Tibial nerve (tissue), 4 donors: ENCODE measurements at regions not wholly inside any gene's neighbourhood (a gene's known extent, or its start where the extent isn't known, plus 50 kb on each side); places are given as distances from the start of the nearest gene placed in this dataset.

ENCODE experiments used
- DNase-seq, 2 donors: peaks; one replicate each; pipeline ENCODE4 v3.0.0-alpha.2; 2019; ENCODE audit warnings: low spot score in 2 of 2
- H3K27ac ChIP-seq, 4 donors: fragments of 200-600 bp; sonication (generic) in 3 of 4; one replicate each; pipeline ENCODE4 v1.5.1; 2017 to 2019; ENCODE audit warnings: mild to moderate bottlenecking in 1 of 4
- H3K27me3 ChIP-seq, 2 donors: fragments of 200-600 bp; sonication (generic) in 1 of 2; one replicate each; pipeline versions ENCODE4 v1.5.1 to v1.6.0; 2017 to 2019
- H3K36me3 ChIP-seq, 3 donors: fragments of 200-600 bp; sonication (generic); one replicate each; pipeline ENCODE4 v1.5.1; 2018 to 2019
- H3K4me1 ChIP-seq, 4 donors: fragments of 200-600 bp; sonication (generic) in 3 of 4; one replicate each; pipeline ENCODE4 v1.5.1; 2017 to 2019
- H3K4me3 ChIP-seq, 4 donors: fragments of 200-600 bp; sonication (generic) in 3 of 4; one replicate each; pipeline ENCODE4 v1.5.1; 2017 to 2019; ENCODE audit warnings: mild to moderate bottlenecking in 1 of 4, moderate library complexity in 1 of 4
- H3K9me3 ChIP-seq, 4 donors: fragments of 200-600 bp; sonication (generic) in 3 of 4; one replicate each; pipeline ENCODE4 v1.5.1; 2017 to 2019
- EP300 ChIP-seq, 2 donors: sonication (generic); formaldehyde crosslinking; IDR thresholded peaks; one replicate each; pipeline ENCODE4 v1.6.1; 2017; ENCODE audit warnings: antibody characterized with exemption in 2 of 2, mild to moderate bottlenecking in 1 of 2
- POLR2A ChIP-seq, 2 donors: fragments of 450-650 bp; IDR thresholded peaks; one replicate each; pipeline ENCODE4 v1.6.1; 2017; ENCODE audit warnings: antibody characterized with exemption in 2 of 2, mild to moderate bottlenecking in 2 of 2, moderate library complexity in 2 of 2
- WGBS, 2 donors: methylation state at CpG; one replicate each; pipeline ENCODE4 v1.1.5; 2018; 5-methylcytosine and 5-hydroxymethylcytosine counted together
- TF ChIP-seq, protein P1 (sequence below), 5 experiments: fragments of 200-600 bp in 3 of 5; fragments of 450-650 bp in 2 of 5; sonication (generic) in 3 of 5; IDR thresholded peaks; one replicate each; pipeline ENCODE4 v1.5.1; 2016 to 2019; ENCODE audit warnings: antibody characterized with exemption in 5 of 5, mild to moderate bottlenecking in 3 of 5, moderate library complexity in 2 of 5

DNA sequence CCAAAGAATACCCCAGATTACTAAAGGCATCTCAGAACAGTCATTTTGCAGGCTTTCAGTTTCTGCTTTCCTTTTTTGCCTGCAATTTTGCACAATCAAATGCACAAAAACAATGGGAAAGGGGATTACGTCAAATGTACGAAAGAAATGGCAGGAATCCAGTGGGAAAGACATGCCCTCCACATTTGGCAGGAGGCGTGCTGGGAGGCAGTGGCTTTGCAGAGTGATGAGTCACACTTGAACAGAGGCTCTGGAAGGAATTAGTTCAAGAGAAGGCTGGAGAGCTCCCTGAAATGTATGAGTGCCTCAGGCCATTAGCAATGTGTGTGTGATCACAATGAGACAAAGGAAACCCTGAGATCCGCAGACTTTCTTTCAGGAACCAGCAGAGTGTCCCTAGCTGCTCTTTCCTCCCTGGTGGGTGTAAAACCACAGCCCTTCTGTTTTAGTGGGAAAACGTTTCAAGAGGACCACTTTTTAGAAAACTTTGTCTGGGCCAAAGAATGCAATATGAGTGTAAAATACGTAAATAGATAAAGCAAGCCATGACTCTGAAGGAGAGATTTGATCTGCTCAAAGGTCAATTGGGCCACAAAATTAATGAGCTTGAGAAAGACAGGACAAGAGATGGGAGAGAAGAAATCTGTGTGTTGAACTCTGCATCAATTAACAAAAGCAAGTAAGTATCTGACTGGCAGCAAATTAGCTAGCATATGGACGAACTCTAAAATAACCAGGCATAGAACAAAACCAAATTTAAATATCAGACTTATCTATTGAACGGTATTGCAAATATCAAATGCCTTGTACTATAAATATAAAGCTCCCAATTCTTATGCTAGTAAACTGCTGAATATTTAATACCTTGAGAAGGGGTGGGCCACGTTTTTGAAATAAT, 155.4 kb upstream of the PDE3A start:
- Histone ChIP-seq H3K36me3 (no peaks in the 10 kb centered on the region), H3K27ac (peak overlapping the region in 3 of 4 donors; percentile 24 to 81 (median 76)), H3K4me1 (peaks cover 0 to 32% (median 17%) of the 10 kb centered on the region in 4 donors), H3K27me3 (no peaks in the 10 kb centered on the region), H3K9me3 (no peaks in the 10 kb centered on the region), H3K4me3 (no peak overlapping the region)
- no peak for TF ChIP-seq POLR2A (IDR thresholded peaks at IDR 0.05)
- TF ChIP-seq EP300 (IDR thresholded peaks at IDR 0.05) = peak; percentile 59 to 96
- DNase-seq = peak; percentile 69 to 89
- WGBS, 2 donors = 23 to 25% methylated on average over 9 of the region's 9 CpGs

DNA sequence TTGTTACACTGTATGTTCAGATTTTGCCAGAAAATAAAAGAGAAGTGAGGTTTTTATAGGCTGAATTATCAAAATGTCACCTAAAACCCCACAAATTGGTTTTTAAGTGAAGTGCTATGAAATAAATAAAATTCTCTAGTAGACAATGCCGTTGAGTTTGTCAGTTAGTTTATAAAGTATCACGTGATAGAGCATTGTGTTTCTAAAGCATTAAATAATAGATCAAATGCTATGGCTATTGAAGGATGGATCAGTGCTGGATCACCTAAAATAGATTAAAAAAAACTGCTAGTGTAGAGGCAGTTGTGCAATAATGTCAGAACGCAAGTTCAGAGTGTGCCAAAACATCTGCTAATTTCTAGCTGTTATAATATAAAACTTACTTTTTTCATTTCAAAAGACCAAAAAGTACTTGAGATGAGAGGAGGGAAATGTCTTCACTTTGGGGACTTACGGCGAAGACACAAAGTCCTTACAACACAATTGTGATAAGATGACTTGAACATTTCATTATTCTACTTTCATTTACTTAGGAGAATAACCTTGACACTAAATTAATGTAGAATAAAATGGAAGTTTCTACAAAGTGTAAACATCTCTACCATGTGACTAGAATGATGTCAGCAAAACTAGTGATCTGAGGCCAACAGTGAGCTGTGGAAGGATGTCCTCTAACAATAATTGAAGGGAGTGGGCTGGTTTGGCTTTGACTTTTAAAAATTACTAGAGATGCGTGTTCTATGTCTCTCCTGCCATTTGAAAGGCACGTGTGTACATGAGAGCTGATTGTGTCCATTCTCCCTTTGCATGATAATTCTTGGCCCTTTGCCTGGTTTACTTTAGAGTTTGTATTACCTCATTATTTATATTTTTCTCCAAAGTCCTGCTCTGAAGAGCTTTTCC, 154.4 kb upstream of the PDE3A start:
- Histone ChIP-seq H3K4me1 (peaks cover 0 to 32% (median 17%) of the 10 kb centered on the region in 4 donors), H3K9me3 (no peaks in the 10 kb centered on the region), H3K4me3 (no peak overlapping the region), H3K36me3 (no peaks in the 10 kb centered on the region), H3K27me3 (no peaks in the 10 kb centered on the region), H3K27ac (peak overlapping the region in 2 of 4 donors; percentile 76 to 81)
- TF ChIP-seq EP300 (IDR thresholded peaks at IDR 0.05) (peak in 1 of 2 donors; percentile 49), POLR2A (IDR thresholded peaks at IDR 0.05) (no peak)
- no peak for DNase-seq
- WGBS, 2 donors = 49 to 56% methylated on average over 7 of the region's 7 CpGs

DNA sequence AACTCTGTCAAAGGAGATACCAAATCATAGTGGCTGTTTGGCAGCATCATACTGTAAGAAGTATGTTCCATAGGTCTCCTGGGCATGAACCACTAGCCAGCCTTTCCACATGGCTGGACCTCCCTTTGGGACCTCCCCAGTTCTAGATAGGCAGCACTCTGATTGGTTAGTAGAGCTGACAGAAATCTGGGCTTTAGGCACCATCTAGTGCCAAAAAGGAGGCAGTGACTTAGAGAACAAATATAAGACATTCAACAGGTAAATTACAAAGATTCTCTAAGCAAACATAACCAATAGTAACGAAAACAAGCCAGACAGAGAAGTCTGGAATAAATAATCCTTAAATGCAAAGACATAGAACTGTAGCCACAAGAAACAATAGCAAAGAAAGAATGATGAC, 148.0 kb upstream of the PDE3A start:
- no peaks in the 10 kb centered on the region for H3K27me3 ChIP-seq
- H3K27ac ChIP-seq = no peak overlapping the region
- DNase-seq = no peak
- H3K4me3 ChIP-seq = no peak overlapping the region
- H3K36me3 ChIP-seq = no peaks in the 10 kb centered on the region
- peaks cover 0 to 11% (median 0%) of the 10 kb centered on the region in 4 donors for H3K9me3 ChIP-seq
- no peaks in the 10 kb centered on the region for H3K4me1 ChIP-seq
- TF ChIP-seq POLR2A (IDR thresholded peaks at IDR 0.05) (no peak), EP300 (IDR thresholded peaks at IDR 0.05) (no peak)
- TF ChIP-seq, protein P1, sequence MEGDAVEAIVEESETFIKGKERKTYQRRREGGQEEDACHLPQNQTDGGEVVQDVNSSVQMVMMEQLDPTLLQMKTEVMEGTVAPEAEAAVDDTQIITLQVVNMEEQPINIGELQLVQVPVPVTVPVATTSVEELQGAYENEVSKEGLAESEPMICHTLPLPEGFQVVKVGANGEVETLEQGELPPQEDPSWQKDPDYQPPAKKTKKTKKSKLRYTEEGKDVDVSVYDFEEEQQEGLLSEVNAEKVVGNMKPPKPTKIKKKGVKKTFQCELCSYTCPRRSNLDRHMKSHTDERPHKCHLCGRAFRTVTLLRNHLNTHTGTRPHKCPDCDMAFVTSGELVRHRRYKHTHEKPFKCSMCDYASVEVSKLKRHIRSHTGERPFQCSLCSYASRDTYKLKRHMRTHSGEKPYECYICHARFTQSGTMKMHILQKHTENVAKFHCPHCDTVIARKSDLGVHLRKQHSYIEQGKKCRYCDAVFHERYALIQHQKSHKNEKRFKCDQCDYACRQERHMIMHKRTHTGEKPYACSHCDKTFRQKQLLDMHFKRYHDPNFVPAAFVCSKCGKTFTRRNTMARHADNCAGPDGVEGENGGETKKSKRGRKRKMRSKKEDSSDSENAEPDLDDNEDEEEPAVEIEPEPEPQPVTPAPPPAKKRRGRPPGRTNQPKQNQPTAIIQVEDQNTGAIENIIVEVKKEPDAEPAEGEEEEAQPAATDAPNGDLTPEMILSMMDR (IDR thresholded peaks at IDR 0.05) = no peak
- 86 to 97% methylated on average over 1 of the region's 1 CpG for WGBS, 2 donors

DNA sequence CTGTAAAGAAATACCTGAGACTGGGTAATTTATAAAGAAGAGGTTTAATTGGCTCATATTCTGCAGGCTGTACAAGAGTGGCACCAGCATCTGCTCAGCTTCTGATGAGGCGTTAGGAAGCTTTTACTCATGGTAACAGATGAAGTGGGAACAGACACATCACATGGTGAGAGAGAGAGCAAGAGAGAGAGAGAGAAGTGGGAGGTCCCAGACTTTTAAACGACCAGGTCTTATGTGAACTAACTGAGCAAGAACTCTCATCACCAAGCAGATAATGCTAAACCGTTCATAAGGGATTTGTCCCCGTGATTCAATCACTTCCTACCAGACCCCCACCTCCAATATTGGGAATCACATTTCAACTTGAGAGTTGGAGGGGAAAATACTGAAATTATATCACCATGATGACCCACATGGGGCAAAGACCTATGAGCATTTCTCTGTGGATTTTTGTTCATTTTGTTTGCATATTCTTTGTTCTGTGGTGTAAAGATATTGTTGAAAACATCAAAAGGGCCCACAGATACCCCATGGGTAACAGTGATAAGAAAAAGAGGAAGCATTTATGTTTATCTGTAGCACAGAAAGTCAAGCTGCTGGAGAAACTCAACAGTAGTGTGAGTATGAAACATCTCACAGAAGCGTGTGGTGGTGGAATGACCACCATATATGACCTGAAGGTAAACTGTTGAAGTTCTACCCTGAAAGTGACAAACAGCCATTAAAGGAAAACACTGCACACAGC, 135.2 kb upstream of the PDE3A start:
- Histone ChIP-seq H3K4me3 (no peak overlapping the region), H3K4me1 (no peaks in the 10 kb centered on the region), H3K36me3 (no peaks in the 10 kb centered on the region), H3K27ac (no peak overlapping the region), H3K9me3 (no peaks in the 10 kb centered on the region), H3K27me3 (no peaks in the 10 kb centered on the region)
- WGBS, 2 donors = 57 to 77% methylated on average over 5 of the region's 5 CpGs
- TF ChIP-seq, protein P1 (IDR thresholded peaks at IDR 0.05) = no peak
- TF ChIP-seq POLR2A (IDR thresholded peaks at IDR 0.05) = no peak
- no peak for TF ChIP-seq EP300 (IDR thresholded peaks at IDR 0.05)
- no peak for DNase-seq

DNA sequence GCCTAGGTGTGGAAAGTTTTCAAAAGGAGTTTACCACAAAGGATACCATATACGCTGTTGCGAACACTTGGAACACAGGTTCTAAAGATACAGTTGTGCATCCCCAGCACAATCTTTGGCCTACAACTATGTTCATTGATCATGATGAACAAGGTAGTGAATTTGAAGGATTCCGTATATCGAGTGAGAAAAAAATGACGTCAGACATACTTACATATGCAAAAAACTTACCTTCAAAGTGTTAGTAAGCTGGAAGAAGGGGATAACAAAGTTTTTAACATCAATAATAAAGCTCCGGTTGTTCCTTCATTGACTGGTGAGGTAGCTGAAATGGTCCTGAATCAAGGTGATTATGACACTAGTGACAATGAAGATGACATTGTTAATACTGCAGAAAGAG, 133.9 kb upstream of the PDE3A start:
- H3K36me3 ChIP-seq = no peaks in the 10 kb centered on the region
- no peaks in the 10 kb centered on the region for H3K27me3 ChIP-seq
- H3K4me1 ChIP-seq = no peaks in the 10 kb centered on the region
- no peaks in the 10 kb centered on the region for H3K9me3 ChIP-seq
- no peak for TF ChIP-seq EP300 (IDR thresholded peaks at IDR 0.05)
- H3K27ac ChIP-seq = no peak overlapping the region
- no peak for DNase-seq
- no peak overlapping the region for H3K4me3 ChIP-seq
- WGBS, 2 donors = 90 to 97% methylated on average over 6 of the region's 6 CpGs

DNA sequence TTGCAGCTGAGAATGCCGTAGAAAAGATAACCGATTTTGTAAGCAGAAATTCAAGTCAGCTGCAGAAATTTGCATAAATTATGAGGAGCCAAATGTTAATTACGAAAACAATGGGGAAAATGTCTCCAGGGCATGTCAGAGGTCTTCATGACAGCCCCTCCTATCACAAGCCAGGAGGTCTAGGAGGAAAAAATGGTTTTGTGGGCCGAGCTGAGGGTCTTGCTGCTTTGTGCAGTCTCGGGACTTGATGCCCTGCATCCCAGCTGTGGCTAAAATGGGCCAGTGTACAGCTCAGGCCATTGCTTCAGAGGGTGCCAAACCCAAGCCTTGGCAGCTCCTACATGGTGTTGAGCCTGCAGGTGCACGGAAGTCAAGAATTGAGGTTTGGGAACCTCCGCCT, 131.2 kb upstream of the PDE3A start:
- H3K36me3 ChIP-seq = no peaks in the 10 kb centered on the region
- TF ChIP-seq EP300 (IDR thresholded peaks at IDR 0.05) (no peak), POLR2A (IDR thresholded peaks at IDR 0.05) (no peak)
- TF ChIP-seq, protein P1 (IDR thresholded peaks at IDR 0.05) = no peak
- no peaks in the 10 kb centered on the region for H3K9me3 ChIP-seq
- no peak overlapping the region for H3K27ac ChIP-seq
- WGBS, 2 donors = 94 to 96% methylated on average over 7 of the region's 7 CpGs
- H3K4me3 ChIP-seq = no peak overlapping the region
- no peaks in the 10 kb centered on the region for H3K4me1 ChIP-seq
- no peak for DNase-seq
- no peaks in the 10 kb centered on the region for H3K27me3 ChIP-seq
